ENCODE measurements at regions not wholly inside any gene's neighbourhood (a gene's known extent, or its start where the extent isn't known, plus 50 kb on each side); places are given as distances from the start of the nearest gene placed in this dataset.

DNA sequence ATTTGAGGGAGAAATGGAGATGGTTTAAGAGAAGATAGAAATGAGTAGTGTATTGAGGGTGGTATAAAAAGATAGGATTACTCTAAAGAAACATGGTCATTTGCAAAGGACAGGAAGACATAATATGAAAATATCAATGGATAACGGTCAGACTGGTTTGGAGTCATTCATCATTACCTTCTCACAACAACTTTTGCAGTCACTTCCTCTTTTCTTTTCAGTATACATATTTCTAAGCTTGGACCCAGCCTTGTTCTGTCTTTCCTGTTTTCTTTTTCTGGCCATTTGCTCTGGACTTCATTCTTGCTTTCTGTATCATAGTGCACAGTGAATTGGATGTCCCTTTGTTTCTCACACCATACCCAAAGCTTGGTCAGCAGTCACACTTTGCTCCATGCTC is 966.5 kb upstream of the TYRP1 start:
- no peak for DNase-seq (ENCODE audit: low spot score)

- DNase-seq (ENCODE audit: low spot score) = no peak
These were observed 957.8 kb upstream of the TYRP1 start for GRCh38 chr9:11735391-11735790.

- no peak for DNase-seq (ENCODE audit: low spot score)
These were observed 950.7 kb upstream of the TYRP1 start for GRCh38 chr9:11742471-11742870.

GRCh38 chr9:11743356-11743755 is 949.8 kb upstream of the TYRP1 start:
- no peak for DNase-seq (ENCODE audit: low spot score)

DNA sequence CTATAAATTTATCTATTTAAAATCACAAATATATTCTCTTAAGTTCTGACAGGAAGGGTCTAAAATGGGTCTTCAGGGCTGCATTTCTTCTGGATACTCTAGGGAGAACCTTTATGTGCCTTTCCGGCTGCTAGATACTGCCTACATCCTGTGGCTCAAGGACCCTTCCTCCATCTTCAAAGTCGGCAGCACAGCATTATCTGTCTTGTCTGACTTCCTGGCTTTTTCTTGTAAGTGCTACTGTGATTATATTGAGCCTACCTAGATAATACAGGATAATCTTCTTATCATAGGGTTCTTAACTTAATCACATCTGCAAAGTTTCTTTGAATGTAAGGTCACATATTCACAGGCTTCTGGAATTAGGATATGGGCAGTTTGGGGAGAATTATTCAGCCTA is 943.8 kb upstream of the TYRP1 start:
- no peak for DNase-seq (ENCODE audit: low spot score)

GRCh38 chr9:11755951-11756350 is 937.2 kb upstream of the TYRP1 start:
- DNase-seq (ENCODE audit: low spot score) = no peak

DNA sequence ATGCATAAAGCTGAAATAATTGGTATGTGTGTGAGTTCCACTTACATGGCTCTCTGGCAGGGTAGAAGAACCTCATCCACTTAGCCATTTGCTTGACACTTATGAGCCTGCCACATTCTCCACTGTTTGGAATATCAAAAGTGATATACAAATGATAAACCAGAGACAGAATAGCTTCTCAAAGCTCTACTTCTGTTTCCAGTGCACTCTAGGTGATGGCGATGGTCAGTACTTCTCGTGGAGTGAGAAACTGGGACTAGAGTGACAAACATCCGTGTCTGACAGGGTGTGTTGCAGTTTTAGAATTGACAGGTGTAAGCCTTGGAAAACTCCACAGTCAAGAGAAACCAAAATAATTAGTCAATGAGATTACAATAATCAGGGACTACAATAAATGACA is 935.8 kb upstream of the TYRP1 start:
- no peak for DNase-seq (ENCODE audit: low spot score)

GRCh38 chr9:11758016-11758415 is 935.2 kb upstream of the TYRP1 start:
- no peak for DNase-seq (ENCODE audit: low spot score)

DNA sequence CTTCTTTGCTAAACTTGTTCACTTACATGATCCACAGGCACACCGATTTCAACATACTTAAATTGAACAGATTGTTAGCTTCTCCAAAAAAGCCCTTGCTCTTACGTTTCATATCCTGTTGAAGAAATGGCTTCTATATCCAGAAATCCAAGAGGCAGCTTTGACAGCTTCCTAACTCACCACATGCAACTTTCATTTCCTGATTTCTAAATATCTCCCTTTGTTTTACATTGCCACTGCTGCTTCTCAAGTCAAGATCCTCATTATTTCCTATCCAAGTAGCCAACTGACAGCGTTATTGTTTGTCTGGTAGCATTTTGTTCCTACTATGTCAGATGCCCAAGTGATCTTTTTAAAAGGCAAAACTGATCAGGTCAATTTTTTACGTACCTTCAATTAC is 913.2 kb upstream of the TYRP1 start:
- no peak for DNase-seq (ENCODE audit: low spot score)

GRCh38 chr9:11792870-11793269 is 900.3 kb upstream of the TYRP1 start:
- no peak for DNase-seq (ENCODE audit: low spot score)

- no peak for DNase-seq (ENCODE audit: low spot score)
These were observed 898.2 kb upstream of the TYRP1 start for GRCh38 chr9:11794984-11795383.

GRCh38 chr9:11805969-11806368 is 887.2 kb upstream of the TYRP1 start:
- no peak for DNase-seq (ENCODE audit: low spot score)

GRCh38 chr9:11821306-11821975 is 871.7 kb upstream of the TYRP1 start:
- DNase-seq (ENCODE audit: low spot score) = peak; percentile 32

DNA sequence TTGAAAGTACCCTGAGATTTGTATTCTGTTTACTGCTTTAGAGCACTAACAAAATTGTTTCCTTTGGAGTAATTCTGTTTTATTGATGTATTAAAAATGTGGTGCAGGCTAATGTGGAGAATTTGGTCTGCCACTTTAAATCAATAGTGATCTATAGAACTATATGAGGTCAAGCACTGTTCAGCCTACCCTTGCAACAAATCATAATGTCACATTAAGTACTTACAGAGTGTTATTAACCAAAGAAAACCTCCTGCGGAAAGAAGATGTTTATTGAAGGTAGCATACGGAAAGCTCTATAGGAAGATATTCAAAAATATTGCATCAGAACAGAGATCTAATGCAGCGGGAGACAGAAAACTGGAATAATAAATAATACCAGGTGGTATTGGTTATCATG is 865.0 kb upstream of the TYRP1 start:
- no peak for DNase-seq (ENCODE audit: low spot score)

DNA sequence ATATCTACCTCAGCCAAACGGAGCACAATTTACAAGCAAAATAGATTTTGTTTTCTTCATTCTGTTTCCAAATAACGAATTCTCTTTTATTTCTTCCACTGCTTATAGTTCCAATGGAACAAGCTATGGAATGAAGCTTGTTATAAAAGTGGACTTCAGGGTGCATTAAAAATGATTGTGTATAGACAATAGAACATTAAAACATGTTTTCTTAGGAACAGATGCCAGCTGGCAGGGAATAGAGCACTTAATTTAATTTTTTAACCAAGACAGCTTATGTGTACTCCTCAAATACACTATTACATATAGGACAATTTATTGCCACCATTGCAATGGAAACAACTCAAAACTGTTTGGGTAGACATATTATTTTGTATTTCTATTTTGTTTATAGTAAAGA is 860.1 kb upstream of the TYRP1 start:
- no peak for DNase-seq (ENCODE audit: low spot score)

DNA sequence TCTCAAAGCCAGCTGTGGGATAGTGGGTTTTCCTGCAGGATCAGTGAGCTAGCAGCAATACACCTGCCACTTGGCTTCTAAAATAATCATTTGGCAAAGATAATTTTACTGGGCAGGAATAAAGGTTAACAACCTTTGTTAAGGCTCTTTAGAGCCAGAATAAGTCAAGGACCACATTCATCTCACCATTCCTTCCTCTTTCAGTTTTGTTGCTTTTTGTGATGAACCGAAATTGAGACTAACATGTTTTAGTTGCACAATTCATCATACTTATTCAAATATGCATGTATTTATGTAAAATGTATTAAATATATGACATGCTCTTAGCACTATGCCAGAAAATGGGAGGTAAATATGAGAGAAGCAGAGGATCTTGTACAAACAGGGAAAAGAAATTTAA is 824.4 kb upstream of the TYRP1 start:
- no peak for DNase-seq (ENCODE audit: low spot score)

GRCh38 chr9:11871852-11872251 is 821.3 kb upstream of the TYRP1 start:
- DNase-seq (ENCODE audit: low spot score) = no peak

- no peak for DNase-seq (ENCODE audit: low spot score)
These were observed 820.7 kb upstream of the TYRP1 start for GRCh38 chr9:11872471-11872870.

DNA sequence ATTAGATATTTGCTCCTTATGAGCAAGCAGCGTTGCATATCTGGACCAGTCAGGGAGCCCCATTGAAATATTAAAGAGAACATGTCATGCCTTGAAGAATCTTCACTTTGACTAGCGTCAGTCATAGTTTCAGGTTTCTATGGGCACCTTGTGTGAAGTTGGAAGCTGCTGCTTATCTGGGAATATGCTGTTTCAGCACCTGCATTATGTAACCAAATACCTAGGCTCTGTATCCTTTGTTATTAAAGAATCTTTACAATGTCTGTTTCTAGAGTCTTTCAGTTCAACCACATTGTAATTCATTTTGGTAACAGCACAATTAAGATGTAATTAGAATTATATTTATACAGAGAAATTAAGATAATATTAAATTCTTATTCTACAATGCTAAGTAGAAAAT is 818.8 kb upstream of the TYRP1 start:
- no peak for DNase-seq (ENCODE audit: low spot score)

- DNase-seq (ENCODE audit: low spot score) = no peak
These were observed 800.8 kb upstream of the TYRP1 start for GRCh38 chr9:11892401-11892800.

DNA sequence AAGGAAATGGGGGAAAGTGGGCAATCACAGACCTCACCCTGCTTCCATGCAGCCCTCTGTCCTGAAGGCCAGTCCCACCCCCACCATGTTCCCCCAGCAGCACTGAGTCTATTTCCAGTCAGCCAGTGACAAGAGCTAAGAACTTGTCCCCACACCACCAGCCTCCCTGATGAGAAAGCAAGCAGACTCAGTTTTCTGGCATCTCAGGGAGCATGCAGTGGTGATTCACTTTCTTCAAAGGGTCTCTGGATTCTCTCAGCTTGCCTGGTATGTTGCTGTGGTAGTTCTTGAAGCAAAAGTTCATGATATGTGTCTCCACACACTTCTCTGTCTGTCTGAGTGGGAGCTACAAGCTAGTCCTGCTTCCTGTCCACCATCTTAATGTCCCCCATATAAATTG is 799.9 kb upstream of the TYRP1 start:
- no peak for DNase-seq (ENCODE audit: low spot score)

DNA sequence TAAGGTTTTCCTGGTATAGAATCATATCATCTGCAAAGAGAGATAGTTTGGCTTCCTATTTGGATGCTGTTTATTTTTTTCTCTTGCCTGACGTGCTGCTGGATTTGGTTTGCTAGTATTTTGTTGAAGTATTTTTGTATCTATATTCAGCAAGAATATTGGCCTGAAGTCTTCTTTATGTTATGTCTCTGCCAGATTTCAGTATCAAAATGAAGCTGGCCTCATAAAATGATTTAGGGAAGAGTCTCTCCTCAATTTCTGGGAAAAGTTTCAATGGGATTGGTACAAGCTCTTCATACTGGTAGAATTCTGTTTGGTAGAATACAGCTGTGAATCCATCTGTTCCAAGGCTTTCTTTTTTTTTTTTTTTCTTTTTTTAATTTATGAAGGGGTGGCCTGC is 799.0 kb upstream of the TYRP1 start:
- no peak for DNase-seq (ENCODE audit: low spot score)

DNA sequence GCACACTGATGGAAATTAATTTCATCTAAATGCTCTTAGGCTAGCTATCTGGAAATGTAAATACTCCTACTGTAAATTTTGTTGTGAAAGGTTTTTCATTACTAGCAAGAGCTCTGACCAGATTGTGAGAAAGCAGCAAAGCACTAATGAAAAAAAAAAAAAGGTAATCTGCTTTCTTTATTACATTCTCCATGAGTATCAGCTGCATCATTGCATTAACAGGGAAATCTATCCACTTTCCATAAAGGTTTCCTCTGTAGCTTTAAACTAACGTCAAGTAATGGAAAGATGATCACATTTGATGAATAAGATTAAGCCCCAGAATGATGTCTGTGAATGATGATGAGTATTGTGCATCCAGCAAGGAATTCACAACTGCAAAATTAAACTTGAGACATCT is 790.6 kb upstream of the TYRP1 start:
- no peak for DNase-seq (ENCODE audit: low spot score)

DNA sequence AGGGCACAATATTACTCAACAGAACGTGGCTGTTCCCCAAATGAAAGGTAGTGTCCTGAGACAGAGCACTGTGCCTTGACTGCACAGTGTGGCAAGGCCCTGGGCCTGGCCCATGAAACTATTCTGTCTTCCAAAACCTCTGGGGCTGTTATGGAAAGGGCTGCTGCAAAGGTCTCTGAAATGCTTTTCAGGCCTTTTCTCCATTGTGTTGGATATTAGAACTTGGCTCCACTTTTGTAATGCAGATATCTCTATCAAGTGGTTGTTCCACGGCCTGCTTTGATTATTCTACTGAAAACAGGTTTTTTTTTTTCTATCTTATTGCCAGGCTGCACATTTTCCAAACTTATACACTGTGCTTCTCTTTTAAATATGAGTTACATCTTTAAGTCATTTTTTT is 777.5 kb upstream of the TYRP1 start:
- DNase-seq (ENCODE audit: low spot score) = no peak

DNA sequence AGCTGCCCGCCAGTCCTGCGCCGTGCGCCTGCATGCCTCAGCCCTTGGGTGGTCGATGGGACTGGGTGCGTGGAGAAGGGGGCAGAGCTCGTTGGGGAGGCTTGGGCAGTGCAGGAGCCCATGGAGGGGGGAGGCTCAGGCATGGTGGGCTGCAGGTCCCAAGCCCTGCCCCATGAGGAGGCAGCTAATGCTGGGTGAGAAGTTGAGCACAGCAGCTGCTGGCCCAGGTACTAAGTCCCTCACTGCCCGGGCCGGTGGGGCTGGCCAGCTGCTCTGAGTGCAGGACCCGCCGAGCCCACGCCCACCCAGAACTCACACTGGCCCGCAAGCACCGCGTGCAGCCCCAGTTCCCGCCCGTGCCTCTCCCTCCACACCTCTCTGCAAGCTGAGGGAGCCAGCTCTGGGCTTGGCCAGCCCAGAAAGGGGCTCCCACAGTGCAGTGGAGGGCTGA is 764.3 kb upstream of the TYRP1 start:
- no peak for DNase-seq (ENCODE audit: low spot score)

All from Ammon's horn (tissue), 1 donor.